Upper lobe of left lung (tissue), 4 donors: ENCODE measurements at regions not wholly inside any gene's neighbourhood (a gene's known extent, or its start where the extent isn't known, plus 50 kb on each side); places are given as distances from the start of the nearest gene placed in this dataset.

ENCODE experiments used
- CTCF ChIP-seq, 6 experiments: fragments of 450-650 bp in 4 of 6; fragments of 200-600 bp in 2 of 6; sonication (generic) in 2 of 6; IDR thresholded peaks; one replicate each; pipeline ENCODE4 v1.5.1; 2016 to 2019; ENCODE audit warnings: antibody characterized with exemption in 6 of 6
- EP300 ChIP-seq, 4 donors: sonication (generic); formaldehyde crosslinking; IDR thresholded peaks; one replicate each; pipeline ENCODE4 v1.5.1; 2017; ENCODE audit warnings: antibody characterized with exemption in 4 of 4, control low read depth in 2 of 4
- POLR2A ChIP-seq, 4 donors: fragments of 450-650 bp; IDR thresholded peaks; one replicate each; pipeline ENCODE4 v1.5.1; 2016 to 2017; ENCODE audit warnings: antibody characterized with exemption in 4 of 4, mild to moderate bottlenecking in 2 of 4

- TF ChIP-seq CTCF (IDR thresholded peaks at IDR 0.05) = no peak
- TF ChIP-seq POLR2A (IDR thresholded peaks at IDR 0.05) = no peak
- TF ChIP-seq EP300 (IDR thresholded peaks at IDR 0.05) = no peak
Observed at GRCh38 chr7:121570365-121570764, 174.3 kb upstream of the FAM3C start.
